Iris pigment epithelial cell (primary cell): ENCODE measurements at regions not wholly inside any gene's neighbourhood (a gene's known extent, or its start where the extent isn't known, plus 50 kb on each side); places are given as distances from the start of the nearest gene placed in this dataset.

Experiments
- DNase-seq: peaks from one replicate; pipeline ENCODE4 v3.0.0-alpha.2; 2011; ENCODE audit warnings: low read depth

DNA sequence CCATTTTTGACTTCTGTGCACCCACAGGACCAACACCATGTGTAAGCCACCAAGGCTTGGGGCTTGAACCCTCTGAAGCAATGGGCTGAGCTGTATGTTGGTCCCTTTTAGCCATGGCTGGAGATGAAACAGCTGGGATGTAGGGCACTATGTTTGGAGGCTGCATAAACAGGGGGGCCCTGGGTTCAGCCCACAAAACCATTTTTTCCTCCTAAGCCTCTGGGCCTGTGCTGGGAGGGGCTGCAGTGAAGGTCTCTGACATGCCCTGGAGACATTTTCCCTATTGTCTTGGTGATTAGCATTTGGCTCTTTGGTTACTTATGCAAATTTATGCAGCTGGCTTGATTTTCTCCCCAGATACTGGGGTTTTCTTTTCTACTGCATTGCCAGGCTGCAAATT is 144.9 kb downstream of the ZNF326 start:
- no peak for DNase-seq

- DNase-seq = no peak
Observed at GRCh38 chr1:90135286-90135685, 140.4 kb downstream of the ZNF326 start.

- no peak for DNase-seq
Observed at GRCh38 chr1:90134175-90134955, 139.5 kb downstream of the ZNF326 start.

DNA sequence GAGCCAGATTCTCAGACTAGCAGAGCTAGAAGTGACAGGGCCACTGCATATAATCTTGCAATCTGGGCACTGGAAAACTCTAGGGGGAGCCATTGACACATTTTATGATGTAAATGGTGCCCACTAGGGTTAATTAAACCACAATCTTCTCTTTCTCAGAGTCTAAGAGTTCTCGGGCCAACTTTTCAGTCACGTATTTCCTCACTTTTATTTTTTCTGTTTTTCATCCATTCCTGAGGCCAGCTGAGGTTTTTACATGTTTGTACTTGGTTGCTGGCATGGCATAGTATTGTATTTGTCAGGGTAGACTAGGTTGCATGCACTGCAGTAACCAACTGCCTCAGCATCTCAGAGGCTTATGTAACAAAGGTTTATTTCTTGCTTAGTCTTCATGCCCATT is 138.2 kb downstream of the ZNF326 start:
- DNase-seq = peak; percentile 21

DNA sequence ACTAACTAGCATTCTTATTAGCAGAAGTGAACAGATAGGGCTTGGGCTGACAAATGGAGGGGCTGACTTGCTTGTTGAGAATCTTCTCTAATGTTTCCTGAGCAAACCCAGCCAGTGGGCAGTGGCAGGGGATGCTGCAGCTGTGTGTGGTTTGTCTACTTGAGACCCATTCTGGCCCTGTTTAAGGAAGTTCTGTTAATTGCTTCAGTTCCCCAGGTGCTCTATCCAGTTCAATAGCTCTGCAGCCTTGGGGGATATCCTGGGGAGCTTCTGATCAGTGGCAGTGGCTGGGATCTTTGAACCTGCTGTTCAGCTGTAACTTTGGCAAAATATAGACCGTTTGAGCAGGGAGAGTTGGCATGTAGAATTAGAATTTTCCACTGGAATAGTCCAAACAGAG is 137.4 kb downstream of the ZNF326 start:
- no peak for DNase-seq

GRCh38 chr1:90127288-90127953 is 132.5 kb downstream of the ZNF326 start:
- DNase-seq = no peak

DNA sequence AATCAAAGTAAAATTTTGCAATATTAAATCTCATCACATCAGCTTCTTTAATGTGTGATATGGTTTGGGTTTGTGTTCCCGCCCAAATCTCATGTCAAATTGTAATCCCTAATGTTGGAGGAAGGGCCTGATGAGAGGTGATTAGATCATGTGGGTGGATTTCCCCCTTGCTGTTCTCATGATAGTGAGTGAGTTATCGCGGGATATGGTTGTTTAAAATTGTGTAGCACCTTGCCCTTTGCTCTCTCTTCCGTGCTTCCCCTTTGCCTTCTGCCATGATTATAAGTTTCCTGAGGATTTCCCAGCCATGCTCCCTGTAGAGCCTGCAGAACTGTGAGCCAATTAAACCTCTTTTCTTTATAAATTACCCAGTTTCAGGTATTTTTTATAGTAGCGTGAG is 131.9 kb downstream of the ZNF326 start:
- no peak for DNase-seq

DNA sequence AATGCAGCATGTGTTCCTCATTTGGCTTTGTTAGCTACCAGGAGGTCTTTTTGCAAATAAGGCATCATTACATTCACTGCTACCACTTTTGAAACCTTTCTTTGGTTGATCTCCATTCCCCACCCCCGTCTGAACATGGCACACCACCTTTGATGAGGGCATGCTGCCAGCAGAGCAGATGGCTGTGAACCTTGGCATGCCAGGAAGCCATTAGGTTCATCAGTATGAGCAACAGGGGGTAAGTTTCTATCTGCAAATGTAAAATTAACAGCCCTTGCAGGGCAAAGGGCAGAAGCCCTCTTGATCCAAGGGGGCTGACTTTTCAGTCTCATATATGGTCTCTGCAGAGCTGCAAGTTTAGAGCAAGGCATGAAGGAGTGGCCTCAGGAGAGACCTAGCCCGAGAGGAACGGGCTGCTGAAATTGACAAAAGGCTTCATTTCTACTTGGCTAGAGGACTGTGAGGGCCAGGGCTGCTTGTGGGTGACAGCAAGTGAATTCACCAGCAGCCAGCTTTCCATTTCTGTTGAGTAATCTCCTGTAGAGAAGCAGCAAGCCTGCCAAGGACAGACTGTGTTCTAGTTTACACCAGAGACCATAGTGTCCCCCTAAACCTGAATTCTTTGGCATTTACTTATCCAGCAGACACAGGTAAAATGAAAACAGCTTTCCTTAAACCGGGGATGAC is 127.9 kb downstream of the ZNF326 start:
- DNase-seq = no peak

DNA sequence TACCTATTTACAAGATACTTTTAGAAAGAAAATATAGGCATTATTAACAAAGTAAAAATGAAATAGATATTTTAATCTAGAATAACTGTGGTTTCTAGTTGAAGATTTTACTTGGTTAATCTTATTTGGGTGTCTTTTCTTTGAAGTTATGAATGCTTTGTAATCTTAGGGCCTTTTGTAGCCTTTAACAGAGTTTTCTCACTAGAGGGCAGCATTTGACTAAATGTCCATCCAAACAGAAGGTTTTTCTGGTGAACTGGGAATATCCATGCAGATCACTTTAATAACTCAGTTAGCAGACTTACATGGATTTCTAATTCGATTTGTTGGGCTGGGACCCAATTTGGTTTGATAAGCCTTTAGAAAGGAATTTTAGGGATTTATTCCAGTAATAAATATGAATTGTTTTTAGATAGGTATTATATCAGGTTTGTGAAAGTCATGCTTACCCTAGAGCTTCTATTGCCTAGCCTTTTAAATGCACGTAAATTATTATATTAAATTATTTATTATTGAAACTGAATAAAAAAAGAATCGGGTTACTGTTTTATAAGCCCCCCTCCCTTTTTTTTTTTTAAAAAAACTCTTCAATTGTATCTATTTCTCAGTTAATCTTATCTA is 119.7 kb downstream of the ZNF326 start:
- DNase-seq = peak; percentile 56

DNA sequence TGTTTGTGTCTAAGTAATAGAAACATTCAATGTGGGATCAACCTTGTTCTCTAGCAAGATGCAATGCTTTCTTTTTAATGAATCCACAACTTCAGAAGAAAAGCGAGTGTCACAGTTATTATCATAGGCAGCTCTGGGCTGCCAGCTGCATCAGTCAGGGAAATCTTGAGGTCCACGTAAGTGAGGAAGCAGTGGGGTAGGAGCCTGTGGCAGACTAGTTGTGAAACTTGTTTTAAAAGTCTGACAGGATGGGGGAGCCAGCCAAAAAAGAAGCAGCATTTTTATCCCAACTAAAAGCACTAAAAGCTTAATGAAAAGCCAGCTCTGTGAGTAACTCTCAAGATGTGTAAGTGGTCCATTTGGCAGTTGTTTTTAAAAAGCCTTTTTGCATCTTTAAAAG is 113.1 kb downstream of the ZNF326 start:
- no peak for DNase-seq

GRCh38 chr1:90106311-90106710 is 111.4 kb downstream of the ZNF326 start:
- no peak for DNase-seq

DNA sequence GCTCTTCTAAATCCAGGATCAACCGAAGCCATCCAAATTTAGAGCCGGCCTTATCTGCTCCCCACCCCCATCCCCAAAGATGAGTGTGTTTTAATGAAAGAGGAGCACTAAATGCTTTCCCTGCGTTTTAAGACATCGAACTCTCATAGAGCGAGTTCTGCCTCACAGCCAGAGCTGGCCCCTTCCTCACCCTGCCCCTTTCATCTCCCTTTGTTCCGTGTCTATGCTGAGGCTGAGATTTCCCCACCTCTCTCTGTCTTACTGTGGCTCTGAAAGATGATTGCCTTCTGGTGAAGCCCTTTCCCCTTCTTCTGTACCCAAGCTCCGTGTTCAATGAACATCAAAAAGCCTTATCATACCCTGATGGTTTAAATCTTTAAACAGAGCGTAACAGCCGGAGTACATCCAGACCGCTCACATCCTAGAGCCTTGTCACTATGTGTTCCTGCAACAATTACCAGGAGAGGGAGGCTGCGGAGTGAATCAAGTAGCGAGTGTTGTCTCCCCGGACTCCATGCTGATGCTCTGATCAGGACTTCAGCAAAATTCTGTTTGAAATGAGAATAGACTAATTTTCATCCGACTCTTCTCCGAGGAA is 110.1 kb downstream of the ZNF326 start:
- DNase-seq = no peak

DNA sequence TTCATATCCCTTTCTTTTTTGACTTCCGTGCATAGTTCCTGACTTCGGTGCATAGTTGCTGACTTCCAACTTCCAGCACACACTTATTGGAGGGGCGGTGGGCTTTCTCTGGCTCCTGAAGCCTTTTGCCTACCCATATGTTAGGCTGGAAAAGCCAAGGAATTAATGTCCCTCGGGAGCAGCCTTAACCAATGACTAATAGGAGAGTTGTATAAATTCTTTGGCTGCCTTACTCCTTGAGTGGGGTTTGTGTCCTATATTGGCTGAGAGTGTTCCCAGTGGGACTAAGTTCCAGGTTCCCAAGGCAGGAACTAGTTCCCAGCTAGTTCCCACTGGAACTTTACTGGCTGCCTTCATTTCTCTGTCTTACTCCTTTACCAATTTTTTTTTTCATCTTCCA is 105.7 kb downstream of the ZNF326 start:
- no peak for DNase-seq

DNA sequence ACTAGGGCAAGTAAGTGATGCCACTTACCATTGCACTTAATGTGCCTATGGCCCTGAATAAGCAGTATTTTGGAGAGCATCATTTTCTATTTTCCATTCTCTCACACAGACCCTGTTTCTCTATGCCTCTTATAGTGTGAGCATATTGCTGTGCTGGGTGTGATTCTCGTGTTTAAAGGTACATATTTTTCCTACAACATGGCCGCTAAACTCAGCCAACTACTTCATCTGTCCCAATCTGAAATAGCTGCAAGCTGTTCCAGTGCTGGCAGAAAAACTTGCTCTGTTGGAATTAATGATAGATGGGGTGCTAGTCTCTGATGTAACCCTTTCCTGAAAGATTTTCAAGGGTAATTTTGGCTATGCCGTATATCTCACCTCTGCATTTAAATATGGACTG is 97.5 kb downstream of the ZNF326 start:
- DNase-seq = no peak
